Hippocampal formation (tissue), 2 donors: ENCODE measurements at regions not wholly inside any gene's neighbourhood (a gene's known extent, or its start where the extent isn't known, plus 50 kb on each side); places are given as distances from the start of the nearest gene placed in this dataset.

Source experiments
- DNase-seq, 2 donors: peaks; one replicate each; lab custom pipeline; 2025; lab: John Stamatoyannopoulos, UW

- DNase-seq, result no peak
Measured at GRCh38 chr5:143730112-143730801, 81.7 kb upstream of the HMHB1 start.

GRCh38 chr5:143729334-143729946 lies 82.5 kb upstream of the HMHB1 start:
- no peak for DNase-seq

GRCh38 chr5:143723159-143723558 lies 88.8 kb upstream of the HMHB1 start:
- no peak for DNase-seq

GRCh38 chr5:143721925-143722324 lies 90.0 kb upstream of the HMHB1 start:
- DNase-seq, result no peak

- DNase-seq, result no peak
Measured at GRCh38 chr5:143720689-143721088, 91.3 kb upstream of the HMHB1 start.

GRCh38 chr5:143717400-143717799 lies 94.6 kb upstream of the HMHB1 start:
- DNase-seq, result no peak

GRCh38 chr5:143716881-143717280 lies 95.1 kb upstream of the HMHB1 start:
- DNase-seq, result no peak

- no peak for DNase-seq
Measured at GRCh38 chr5:143715616-143716015, 96.3 kb upstream of the HMHB1 start.

- no peak for DNase-seq
Measured at GRCh38 chr5:143714629-143715028, 97.3 kb upstream of the HMHB1 start.

GRCh38 chr5:143713047-143714003 lies 98.6 kb upstream of the HMHB1 start:
- no peak for DNase-seq

- DNase-seq, result no peak
Measured at GRCh38 chr5:143708672-143709071, 103.3 kb upstream of the HMHB1 start.

- no peak for DNase-seq
Measured at GRCh38 chr5:143707806-143708205, 104.2 kb upstream of the HMHB1 start.

- DNase-seq, result no peak
Measured at GRCh38 chr5:143705381-143705780, 106.6 kb upstream of the HMHB1 start.

- DNase-seq, result no peak
Measured at GRCh38 chr5:143703659-143704058, 108.3 kb upstream of the HMHB1 start.

- DNase-seq, result no peak
Measured at GRCh38 chr5:143701493-143701892, 110.5 kb upstream of the HMHB1 start.

GRCh38 chr5:143700994-143701393 lies 111.0 kb upstream of the HMHB1 start:
- DNase-seq, result no peak

- DNase-seq, result no peak
Measured at GRCh38 chr5:143699121-143699520, 112.8 kb upstream of the HMHB1 start.

GRCh38 chr5:143698574-143698973 lies 113.4 kb upstream of the HMHB1 start:
- no peak for DNase-seq

GRCh38 chr5:143696921-143697320 lies 115.0 kb upstream of the HMHB1 start:
- DNase-seq, result no peak

- DNase-seq, result no peak
Measured at GRCh38 chr5:143695941-143696340, 116.0 kb upstream of the HMHB1 start.

- DNase-seq, result no peak
Measured at GRCh38 chr5:143695244-143695864, 116.6 kb upstream of the HMHB1 start.

- no peak for DNase-seq
Measured at GRCh38 chr5:143694357-143694756, 117.6 kb upstream of the HMHB1 start.
